ENCODE measurements at regions not wholly inside any gene's neighbourhood (a gene's known extent, or its start where the extent isn't known, plus 50 kb on each side); places are given as distances from the start of the nearest gene placed in this dataset.

DNA sequence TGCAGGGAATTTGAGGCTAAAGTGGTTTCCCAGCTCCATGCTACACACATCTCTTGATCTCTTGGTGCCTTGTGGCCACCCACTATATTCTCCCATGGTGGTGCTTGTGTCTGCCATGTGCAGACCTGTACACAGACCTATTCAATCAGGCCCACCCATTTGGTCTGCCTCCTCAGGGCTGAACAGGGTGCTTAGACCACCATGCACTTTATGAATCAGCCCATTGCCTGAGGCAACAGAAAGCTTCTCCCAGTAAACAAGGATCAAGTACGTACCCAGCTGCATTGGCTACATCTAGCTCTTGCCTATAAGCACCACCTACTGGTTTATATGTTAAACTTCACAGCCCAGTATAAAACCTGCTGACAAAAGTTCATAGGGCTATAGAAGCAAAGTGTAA, 664.3 kb upstream of the EDIL3 start:
- H3K4me1 Mint-ChIP-seq (ENCODE audit: low read depth, unreplicated experiment), result no peaks in the 10 kb centered on the region
- no peak overlapping the region for H3K27ac Mint-ChIP-seq (ENCODE audit: unreplicated experiment)
- CTCF ChIA-PET, result interaction anchor here (0.7 to 1.0 kb wide), 2 partner anchors 421 to 638 kb away, joined by 3 to 5 read pairs; no protein-coding TSS in a partner anchor
- H3K36me3 Mint-ChIP-seq (ENCODE audit: insufficient read depth, unreplicated experiment), result no peaks in the 10 kb centered on the region
- intact Hi-C loops (cut with micrococcal nuclease; ENCODE audit: unreplicated experiment), result loop anchor here (1.0 to 10.0 kb wide), 3 partner anchors 774 to 1327 kb away; partner anchors contain the start of gene HAPLN1
- DNase-seq, result peak; percentile 6
- H3K4me3 Mint-ChIP-seq (ENCODE audit: low read depth, unreplicated experiment), result no peak overlapping the region
- peak; percentile 39 for TF ChIP-seq CTCF (IDR thresholded peaks at IDR 0.05; ENCODE audit: unreplicated experiment)
- H3K9me3 Mint-ChIP-seq (ENCODE audit: low read depth, unreplicated experiment), result no peaks in the 10 kb centered on the region
- BruUV-seq (replicated peaks), result no TSS peak
- H3K27me3 Mint-ChIP-seq (ENCODE audit: unreplicated experiment), result no peaks in the 10 kb centered on the region

- DNase-seq, result no peak
- Mint-ChIP-seq H3K4me3 (ENCODE audit: low read depth, unreplicated experiment) (no peak overlapping the region), H3K27me3 (ENCODE audit: unreplicated experiment) (no peaks in the 10 kb centered on the region), H3K36me3 (ENCODE audit: insufficient read depth, unreplicated experiment) (no peaks in the 10 kb centered on the region), H3K4me1 (ENCODE audit: low read depth, unreplicated experiment) (peaks cover under 1% of the 10 kb centered on the region), H3K27ac (ENCODE audit: unreplicated experiment) (no peak overlapping the region), H3K9me3 (ENCODE audit: low read depth, unreplicated experiment) (no peaks in the 10 kb centered on the region)
- intact Hi-C loops (cut with micrococcal nuclease; ENCODE audit: unreplicated experiment), result no loop called here
- no peak for TF ChIP-seq CTCF (IDR thresholded peaks at IDR 0.05; ENCODE audit: unreplicated experiment)
- CTCF ChIA-PET, result no interaction called here
- BruUV-seq (replicated peaks), result no TSS peak
Observed at GRCh38 chr5:85052826-85053225, 668.1 kb upstream of the EDIL3 start.

DNA sequence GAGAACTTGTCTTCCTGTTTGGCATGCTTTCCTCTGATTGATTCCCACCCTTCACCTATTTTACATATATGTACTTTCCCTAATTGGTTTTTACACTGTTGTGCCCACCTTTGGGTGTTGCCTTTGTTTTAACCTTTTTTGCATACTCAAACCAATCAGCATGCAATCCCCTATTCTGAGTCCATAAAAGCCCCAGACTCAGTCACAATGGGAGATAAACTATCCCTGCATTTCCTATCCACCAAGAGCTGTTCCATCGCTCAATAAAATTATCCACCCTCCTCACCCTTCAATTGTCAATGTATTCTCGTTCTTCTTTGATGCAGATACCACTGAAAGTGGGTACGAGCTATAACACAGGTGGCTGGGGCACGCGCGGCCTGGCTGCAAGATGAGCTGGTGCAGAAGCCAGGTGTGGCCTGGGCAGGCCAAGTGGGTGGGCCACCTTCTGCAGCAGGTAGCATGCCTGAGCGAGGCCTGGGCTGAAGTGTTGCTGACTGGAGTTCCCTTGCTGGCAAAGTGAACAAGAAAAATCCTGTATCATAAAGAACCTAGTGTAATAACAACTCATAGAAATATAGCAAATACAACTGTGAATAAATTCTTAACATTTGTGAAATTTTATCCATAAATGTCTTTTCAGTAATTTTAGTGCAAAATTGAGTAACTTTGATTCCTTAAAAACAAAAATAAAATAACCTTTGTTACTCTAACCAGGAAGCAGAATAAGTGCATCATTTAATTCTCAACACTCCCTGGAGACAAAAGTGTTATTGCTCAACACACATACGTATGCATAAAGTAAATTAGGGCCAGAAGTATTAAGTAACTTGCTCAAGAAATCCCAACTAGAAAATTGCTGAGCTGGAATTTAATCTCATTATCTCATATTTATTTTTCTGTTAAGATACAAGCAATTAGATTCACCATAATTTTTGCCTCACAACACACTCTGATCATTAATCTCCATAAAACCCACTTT, 685.3 kb upstream of the EDIL3 start:
- no peaks in the 10 kb centered on the region for H3K27me3 Mint-ChIP-seq (ENCODE audit: unreplicated experiment)
- no peak for TF ChIP-seq CTCF (IDR thresholded peaks at IDR 0.05; ENCODE audit: unreplicated experiment)
- H3K4me3 Mint-ChIP-seq (ENCODE audit: low read depth, unreplicated experiment), result no peak overlapping the region
- H3K4me1 Mint-ChIP-seq (ENCODE audit: low read depth, unreplicated experiment), result no peaks in the 10 kb centered on the region
- DNase-seq, result no peak
- H3K36me3 Mint-ChIP-seq (ENCODE audit: insufficient read depth, unreplicated experiment), result no peaks in the 10 kb centered on the region
- CTCF ChIA-PET, result no interaction called here
- BruUV-seq (replicated peaks), result no TSS peak
- intact Hi-C loops (cut with micrococcal nuclease; ENCODE audit: unreplicated experiment), result no loop called here
- no peak overlapping the region for H3K27ac Mint-ChIP-seq (ENCODE audit: unreplicated experiment)
- peaks cover 4% of the 10 kb centered on the region for H3K9me3 Mint-ChIP-seq (ENCODE audit: low read depth, unreplicated experiment)

DNA sequence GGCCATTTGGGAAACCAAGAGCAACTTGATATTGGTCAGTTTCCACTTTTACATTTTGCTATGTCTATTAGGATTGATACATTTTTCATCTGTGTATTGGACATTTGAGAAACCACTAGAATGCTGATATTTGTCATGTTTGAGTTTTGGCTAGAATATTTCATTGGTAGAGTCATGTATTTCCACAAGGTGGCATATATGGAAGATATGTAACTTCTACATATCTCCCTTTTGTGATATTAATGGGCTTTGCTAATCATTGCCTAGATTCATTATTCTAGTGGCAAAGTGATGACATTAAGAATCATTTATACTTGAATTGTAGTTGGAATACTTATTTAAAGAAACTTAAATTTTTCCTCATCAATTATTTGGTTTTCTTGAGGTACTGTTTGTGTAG, 692.9 kb upstream of the EDIL3 start:
- no peak for DNase-seq
- intact Hi-C loops (cut with micrococcal nuclease; ENCODE audit: unreplicated experiment), result no loop called here

More for the DNA sequence above, 692.9 kb upstream of the EDIL3 start:
- no peaks in the 10 kb centered on the region for H3K4me1 Mint-ChIP-seq (ENCODE audit: low read depth, unreplicated experiment)
- no peak overlapping the region for H3K4me3 Mint-ChIP-seq (ENCODE audit: low read depth, unreplicated experiment)
- H3K27me3 Mint-ChIP-seq (ENCODE audit: unreplicated experiment), result no peaks in the 10 kb centered on the region
- no peak overlapping the region for H3K27ac Mint-ChIP-seq (ENCODE audit: unreplicated experiment)
- H3K9me3 Mint-ChIP-seq (ENCODE audit: low read depth, unreplicated experiment), result no peaks in the 10 kb centered on the region
- no TSS peak for BruUV-seq (replicated peaks)
- H3K36me3 Mint-ChIP-seq (ENCODE audit: insufficient read depth, unreplicated experiment), result no peaks in the 10 kb centered on the region
- CTCF ChIA-PET, result no interaction called here
- no peak for TF ChIP-seq CTCF (IDR thresholded peaks at IDR 0.05; ENCODE audit: unreplicated experiment)
